NCI-H510A (cell line): ENCODE measurements at regions not wholly inside any gene's neighbourhood (a gene's known extent, or its start where the extent isn't known, plus 50 kb on each side); places are given as distances from the start of the nearest gene placed in this dataset.
"Not testable (repeated sequence)": the region's sequence is repeated elsewhere in the genome, so short reads cannot be mapped to it uniquely, and the experiment has no call there.

Experiments
- DNase-seq: peaks from one replicate; lab custom pipeline; 2025; lab: John Stamatoyannopoulos, UW

GRCh38 chr9:87410047-87411005 lies 87.3 kb upstream of the DAPK1 start:
- DNase-seq, result not testable (repeated sequence)

GRCh38 chr9:87420884-87421283 lies 76.8 kb upstream of the DAPK1 start:
- DNase-seq, result no peak

DNA sequence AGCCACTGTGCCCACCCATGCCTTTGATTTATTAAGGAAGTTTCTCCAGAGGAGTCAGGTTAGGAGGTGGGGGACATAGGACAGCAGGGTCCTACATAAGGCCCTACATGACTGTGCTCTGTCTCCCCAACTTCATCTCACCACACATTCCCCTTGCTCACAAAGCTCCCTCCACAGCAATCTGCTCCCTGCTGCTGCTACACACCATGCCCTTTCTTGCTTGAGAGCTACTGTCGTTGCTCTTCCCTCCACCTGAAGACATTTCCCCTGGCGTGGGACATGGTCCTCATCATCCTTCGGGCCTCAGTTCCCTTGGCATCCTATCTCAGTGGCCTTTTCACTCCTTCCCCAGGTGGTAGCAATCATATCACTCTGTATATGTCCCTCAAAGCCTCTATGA lies 75.9 kb upstream of the DAPK1 start:
- no peak for DNase-seq

- no peak for DNase-seq
Observed at GRCh38 chr9:87422999-87423398, 74.7 kb upstream of the DAPK1 start.

DNA sequence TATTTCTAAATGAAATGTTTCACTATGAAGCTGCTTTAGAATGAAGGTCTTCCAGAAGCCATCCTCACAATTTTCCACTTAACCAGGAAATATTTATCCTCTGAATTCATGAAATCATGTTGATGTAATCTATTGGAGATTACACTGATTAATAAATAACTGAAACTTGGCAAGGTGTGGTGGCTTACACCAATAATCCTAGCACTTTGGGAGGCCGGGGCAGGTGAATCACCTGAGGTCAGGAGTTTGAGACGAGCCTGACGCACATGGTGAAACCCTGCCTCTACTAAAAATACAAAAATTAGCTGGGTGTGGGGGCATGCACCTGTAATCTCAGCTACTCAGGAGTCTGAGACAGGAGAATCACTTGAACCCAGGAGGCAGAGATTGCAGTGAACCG lies 73.8 kb upstream of the DAPK1 start:
- not testable (repeated sequence) for DNase-seq

- DNase-seq, result no peak
Observed at GRCh38 chr9:87425202-87425601, 72.5 kb upstream of the DAPK1 start.

DNA sequence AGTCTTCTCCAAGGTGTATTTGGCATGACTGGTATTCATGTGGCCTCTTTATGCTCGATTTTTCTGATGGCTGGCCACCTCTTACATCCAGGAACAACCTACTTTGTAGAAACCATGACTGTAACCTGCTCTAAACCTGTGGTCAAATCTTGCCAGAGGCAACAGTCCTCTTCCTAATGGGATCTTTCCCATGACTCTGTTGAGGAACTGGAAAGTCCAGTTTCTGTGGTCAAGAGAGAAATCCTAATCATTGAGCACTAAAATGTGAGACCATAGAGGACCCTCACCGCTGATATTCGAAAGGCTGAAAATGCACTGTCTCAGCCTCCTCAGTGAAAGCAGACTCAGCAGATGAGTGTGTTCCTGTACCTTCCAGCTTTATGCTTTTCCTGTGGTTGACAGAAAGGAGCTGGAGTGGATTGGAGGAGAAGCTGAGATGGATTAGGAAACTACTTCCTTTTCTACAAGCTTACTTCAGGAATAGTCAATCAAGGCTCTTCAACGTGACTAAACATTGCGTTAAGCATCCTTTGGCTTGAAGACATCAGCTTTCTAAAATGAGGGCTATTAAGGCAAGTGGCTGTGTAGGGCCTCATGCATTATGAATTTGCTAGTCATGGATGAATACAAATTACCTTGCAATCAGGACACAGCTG lies 69.7 kb upstream of the DAPK1 start:
- DNase-seq, result no peak

DNA sequence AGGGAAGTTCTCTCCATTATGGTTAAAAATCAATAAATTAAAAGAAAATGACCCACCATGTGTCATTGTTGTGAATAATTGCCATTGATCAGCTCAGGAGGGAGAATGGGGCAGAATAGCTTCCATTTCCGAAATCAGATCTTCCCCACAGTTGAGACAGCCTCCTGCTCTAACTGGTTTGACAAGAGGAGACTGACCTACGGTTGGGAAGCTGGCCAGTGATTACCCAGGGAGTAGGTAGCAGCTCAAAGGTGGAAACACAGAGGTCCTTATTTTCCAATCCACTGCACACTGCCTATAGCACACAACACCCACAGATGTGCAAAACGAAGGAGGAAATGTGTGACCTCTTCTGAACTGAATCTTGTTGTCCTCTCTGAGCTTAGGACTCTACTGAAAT lies 69.0 kb upstream of the DAPK1 start:
- no peak for DNase-seq

GRCh38 chr9:87431837-87432236 lies 65.8 kb upstream of the DAPK1 start:
- DNase-seq, result no peak

GRCh38 chr9:87433853-87434252 lies 63.8 kb upstream of the DAPK1 start:
- DNase-seq, result no peak

- no peak for DNase-seq
Observed at GRCh38 chr9:87434366-87434765, 63.3 kb upstream of the DAPK1 start.

DNA sequence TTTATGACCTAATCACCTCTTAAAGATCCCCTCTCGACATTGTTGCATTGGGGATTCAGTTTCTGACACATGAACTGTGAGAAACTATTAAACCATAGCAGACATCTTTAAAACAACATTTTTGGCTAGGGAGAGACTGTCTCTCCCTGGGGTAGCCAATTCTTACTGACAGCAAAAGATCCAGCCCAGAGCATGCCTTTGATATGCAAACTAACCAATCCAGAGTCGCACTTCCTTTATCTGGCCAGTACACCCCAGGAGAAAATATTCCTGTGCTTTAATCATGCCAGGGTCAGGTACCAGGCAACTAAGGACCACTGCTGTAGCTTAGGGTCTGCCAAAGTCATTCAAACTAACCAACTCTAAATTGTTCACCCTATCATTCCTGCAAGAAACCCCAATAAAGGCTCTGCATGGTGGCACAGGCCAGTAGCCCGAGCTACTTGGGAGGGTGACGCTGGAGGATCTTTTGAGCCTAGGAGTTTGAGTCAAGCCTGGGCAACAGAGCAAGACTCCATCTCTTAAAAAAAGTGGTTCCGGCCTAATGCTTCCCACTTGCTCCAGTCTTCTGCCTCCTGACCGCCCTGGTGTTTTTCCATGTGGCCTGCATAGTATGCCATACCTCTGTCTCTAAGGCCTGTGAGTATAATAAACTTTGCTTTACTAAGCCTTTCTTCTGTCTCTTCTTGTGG lies 62.3 kb upstream of the DAPK1 start:
- no peak for DNase-seq

GRCh38 chr9:87436716-87437115 lies 61.0 kb upstream of the DAPK1 start:
- no peak for DNase-seq

DNA sequence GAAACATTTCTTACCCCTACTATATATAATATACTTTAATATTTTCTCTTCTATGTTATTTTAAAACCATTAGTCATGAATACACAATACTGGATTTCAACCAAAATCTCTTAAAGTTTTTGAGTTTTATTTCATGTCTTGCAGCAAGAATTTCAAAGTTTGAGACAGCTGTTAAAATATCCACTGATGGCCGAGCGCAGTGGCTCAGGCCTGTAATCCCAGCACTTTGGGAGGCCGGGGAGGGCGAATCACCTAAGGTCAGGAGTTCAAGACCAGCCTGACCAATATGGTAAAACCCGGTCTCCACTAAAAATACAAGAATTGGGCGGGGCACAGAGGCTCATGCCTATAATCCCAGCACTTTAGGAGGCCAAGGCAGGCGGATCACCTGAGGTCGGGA lies 59.7 kb upstream of the DAPK1 start:
- DNase-seq, result no peak

DNA sequence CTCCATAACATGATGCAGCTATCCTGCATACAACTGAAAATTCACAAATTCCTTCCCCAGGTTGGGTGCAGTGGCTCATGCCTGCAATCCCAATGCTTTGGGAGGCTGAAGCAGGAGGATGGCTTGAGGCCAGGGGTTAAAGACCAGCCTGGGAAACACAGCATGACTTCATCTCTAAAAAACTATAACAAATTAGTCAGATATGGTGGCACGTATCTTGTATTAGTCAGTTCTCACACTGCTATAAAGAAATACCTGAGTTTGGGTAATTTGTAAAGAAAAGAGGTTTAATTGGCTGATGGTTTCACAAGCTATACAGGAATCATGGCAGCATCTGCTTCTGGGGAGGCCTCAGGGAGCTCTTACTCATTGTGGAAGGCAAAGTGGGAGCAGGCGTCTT lies 56.4 kb upstream of the DAPK1 start:
- no peak for DNase-seq

DNA sequence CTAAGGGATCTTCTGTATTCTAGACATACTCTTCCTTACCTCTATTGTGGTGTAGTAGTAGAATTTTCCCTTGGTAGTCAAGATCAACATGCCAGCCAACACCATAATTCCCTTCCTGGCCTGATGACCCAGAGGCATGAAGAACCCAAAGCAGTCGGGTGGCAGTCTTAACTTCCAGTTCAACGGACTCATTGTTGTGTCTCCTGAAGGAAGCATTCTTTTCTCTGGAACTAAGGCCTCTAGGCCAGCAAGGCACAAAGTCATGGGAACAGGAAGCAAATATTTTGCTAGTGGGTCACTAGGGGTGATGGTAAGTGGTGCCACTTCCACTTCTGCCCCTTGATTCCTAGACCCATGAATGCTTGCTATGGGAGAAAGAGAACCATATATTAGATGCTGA lies 55.2 kb upstream of the DAPK1 start:
- no peak for DNase-seq

DNA sequence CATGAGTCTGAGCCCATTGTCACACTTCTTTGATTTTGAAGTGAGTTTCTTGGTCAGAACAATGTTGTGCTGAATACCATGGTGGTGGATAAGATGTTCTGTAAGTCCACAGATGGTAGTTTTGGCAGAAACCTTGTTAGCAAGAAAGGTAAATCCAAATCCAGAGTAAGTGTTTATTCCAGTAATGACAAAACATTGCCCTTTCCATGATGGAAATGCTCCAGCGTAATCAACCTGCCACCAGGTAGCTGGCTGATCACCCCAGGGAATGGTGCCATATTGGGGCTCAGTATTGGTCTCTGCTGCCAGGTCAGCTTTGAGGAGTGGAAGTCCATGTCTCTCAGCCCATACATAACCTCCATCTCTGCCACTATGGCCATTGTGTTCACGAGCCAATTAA lies 54.7 kb upstream of the DAPK1 start:
- no peak for DNase-seq

GRCh38 chr9:87443461-87443860 lies 54.2 kb upstream of the DAPK1 start:
- DNase-seq, result no peak

DNA sequence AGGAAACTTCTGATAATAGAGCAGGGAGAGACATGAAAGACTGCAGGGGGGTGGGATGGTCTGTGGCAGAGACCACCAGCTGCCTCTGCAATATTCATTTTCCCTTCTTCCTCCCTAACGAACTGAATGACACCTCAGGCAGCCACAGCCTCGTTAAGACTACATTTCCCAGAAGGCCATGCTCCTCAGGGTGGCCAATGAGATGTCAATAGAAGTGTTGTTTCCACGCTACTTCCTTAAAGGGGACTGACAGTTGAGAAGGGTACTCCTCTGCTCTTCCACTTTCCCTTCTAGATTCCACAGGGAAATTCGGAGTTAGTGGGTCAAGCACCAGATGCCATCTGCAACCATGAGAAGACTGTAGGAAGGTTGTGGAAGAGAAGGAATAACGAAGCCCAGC lies 52.0 kb upstream of the DAPK1 start:
- no peak for DNase-seq

DNA sequence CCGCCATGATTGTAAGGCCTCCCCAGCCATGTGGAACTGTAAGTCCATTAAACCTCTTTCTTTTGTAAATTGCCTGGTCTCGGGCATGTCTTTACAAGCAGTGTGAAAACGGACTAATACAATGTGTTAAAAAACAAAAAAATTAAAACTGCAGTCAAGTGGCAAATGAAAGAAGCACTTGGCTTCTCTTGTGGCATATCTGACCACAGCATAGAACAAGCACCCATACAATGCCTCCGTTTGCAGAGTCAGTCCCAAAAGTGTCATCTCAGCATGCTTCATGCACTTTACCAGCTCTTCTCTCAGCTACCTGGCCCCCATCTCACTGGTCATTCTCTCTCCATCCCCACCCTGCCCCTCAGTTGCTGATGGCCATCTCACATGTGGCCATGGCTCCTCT lies 51.1 kb upstream of the DAPK1 start:
- no peak for DNase-seq

DNA sequence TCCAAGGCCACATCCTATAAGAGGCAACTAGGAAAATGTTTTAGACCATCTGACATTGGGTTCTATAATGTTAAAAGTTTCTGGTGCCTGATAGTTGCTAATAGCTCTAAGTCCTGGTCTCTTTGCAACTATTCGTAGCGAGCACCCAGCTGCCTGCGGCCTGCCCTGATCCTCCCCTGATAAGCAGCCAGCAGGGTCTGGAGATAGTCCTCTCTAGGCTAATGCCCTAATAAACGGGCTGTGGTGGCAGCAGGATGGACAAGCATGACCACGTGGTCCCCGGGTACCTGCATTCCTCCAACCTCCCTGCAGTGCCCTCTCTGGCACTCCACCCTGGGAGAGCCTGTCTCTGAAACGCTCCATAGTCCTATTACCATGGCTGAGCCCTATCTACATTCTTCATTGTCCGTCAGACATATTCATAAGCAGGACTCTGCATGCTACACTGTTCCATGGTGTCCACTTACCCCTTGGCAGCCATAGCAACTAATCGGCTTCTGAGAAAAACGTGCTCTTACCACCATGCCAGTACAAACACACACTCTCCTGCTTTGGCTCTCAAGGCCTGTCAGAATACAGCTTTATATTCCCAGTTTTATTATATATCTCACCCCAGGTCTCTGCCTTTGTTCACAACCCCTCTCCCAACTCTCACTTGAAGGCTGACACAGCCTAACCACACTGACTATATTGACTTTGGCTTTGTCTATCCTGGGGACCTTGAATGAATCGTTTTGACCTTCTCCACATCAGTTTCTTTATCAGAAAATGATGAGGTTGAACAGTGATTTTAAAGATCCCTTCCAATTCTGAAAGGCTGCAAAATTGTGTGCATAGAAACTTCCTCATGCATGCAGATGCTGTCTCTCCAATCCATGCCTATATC lies 49.9 kb upstream of the DAPK1 start:
- DNase-seq, result no peak
